PFSK-1 (cell line): ENCODE measurements at regions not wholly inside any gene's neighbourhood (a gene's known extent, or its start where the extent isn't known, plus 50 kb on each side); places are given as distances from the start of the nearest gene placed in this dataset.

Experiments
- POLR2AphosphoS5 ChIP-seq: IDR thresholded peaks from 2 replicates; pipeline ENCODE4 v1.6.1; 2012; ENCODE audit warnings: low read depth, mild to moderate bottlenecking, control low read depth, low read length, moderate library complexity
- SIN3A ChIP-seq: IDR thresholded peaks from 2 replicates; pipeline ENCODE4 v1.6.1; 2012; ENCODE audit warnings: mild to moderate bottlenecking, low read length, moderate library complexity, borderline replicate concordance; ENCODE audit not compliant: insufficient read depth

- TF ChIP-seq SIN3A (no peak), POLR2AphosphoS5 (no peak)
Observed at GRCh38 chr2:83464444-83464843, 994.6 kb downstream of the SUCLG1 start.
